Hypothalamus (tissue), 51 donors: ENCODE measurements at regions not wholly inside any gene's neighbourhood (a gene's known extent, or its start where the extent isn't known, plus 50 kb on each side); places are given as distances from the start of the nearest gene placed in this dataset.

Experiments
- DNase-seq, 51 donors: peaks; one replicate each; lab custom pipeline; 2025; lab: John Stamatoyannopoulos, UW

- DNase-seq: no peak
Observed at GRCh38 chr16:48105976-48106375, 49.8 kb downstream of the ABCC12 start.

- DNase-seq: no peak
Observed at GRCh38 chr16:48105456-48105855, 50.3 kb downstream of the ABCC12 start.

GRCh38 chr16:48103591-48103990 is 52.2 kb downstream of the ABCC12 start:
- DNase-seq: no peak

- no peak for DNase-seq
Observed at GRCh38 chr16:48102083-48103008, 53.4 kb downstream of the ABCC12 start.

GRCh38 chr16:48101069-48101674 is 54.6 kb downstream of the ABCC12 start:
- no peak for DNase-seq

GRCh38 chr16:48099455-48099854 is 56.3 kb downstream of the ABCC12 start:
- DNase-seq: no peak

GRCh38 chr16:48098472-48098871 is 57.3 kb downstream of the ABCC12 start:
- no peak for DNase-seq

GRCh38 chr16:48091117-48091516 is 64.7 kb downstream of the ABCC12 start:
- no peak for DNase-seq

GRCh38 chr16:48089053-48089792 is 66.6 kb downstream of the ABCC12 start:
- no peak for DNase-seq

GRCh38 chr16:48087639-48088038 is 68.2 kb downstream of the ABCC12 start:
- DNase-seq: no peak

- DNase-seq: no peak
Observed at GRCh38 chr16:48086422-48086821, 69.4 kb downstream of the ABCC12 start.

- no peak for DNase-seq
Observed at GRCh38 chr16:48085729-48086128, 70.1 kb downstream of the ABCC12 start.

- DNase-seq: no peak
Observed at GRCh38 chr16:48084826-48085225, 71.0 kb downstream of the ABCC12 start.

- no peak for DNase-seq
Observed at GRCh38 chr16:48082516-48082915, 73.3 kb downstream of the ABCC12 start.

GRCh38 chr16:48081656-48082055 is 74.1 kb downstream of the ABCC12 start:
- DNase-seq: no peak

- no peak for DNase-seq
Observed at GRCh38 chr16:48076455-48077012, 79.3 kb downstream of the ABCC12 start.

- DNase-seq: no peak
Observed at GRCh38 chr16:48075398-48075797, 80.4 kb downstream of the ABCC12 start.

- DNase-seq: no peak
Observed at GRCh38 chr16:48067388-48067787, 88.4 kb downstream of the ABCC12 start.

GRCh38 chr16:48064971-48065370 is 90.8 kb downstream of the ABCC12 start:
- DNase-seq: no peak

GRCh38 chr16:48062681-48063080 is 93.1 kb downstream of the ABCC12 start:
- no peak for DNase-seq

- no peak for DNase-seq
Observed at GRCh38 chr16:48059936-48060335, 95.9 kb downstream of the ABCC12 start.
